Ammon's horn (tissue), 1 donor: ENCODE measurements at regions not wholly inside any gene's neighbourhood (a gene's known extent, or its start where the extent isn't known, plus 50 kb on each side); places are given as distances from the start of the nearest gene placed in this dataset.
A peak's percentile ranks its signal among the peaks of the same experiment; 100 is the strongest.

Source experiments
- DNase-seq: peaks from one replicate; pipeline ENCODE4 v3.0.0-alpha.2; 2016; ENCODE audit warnings: low spot score

DNA sequence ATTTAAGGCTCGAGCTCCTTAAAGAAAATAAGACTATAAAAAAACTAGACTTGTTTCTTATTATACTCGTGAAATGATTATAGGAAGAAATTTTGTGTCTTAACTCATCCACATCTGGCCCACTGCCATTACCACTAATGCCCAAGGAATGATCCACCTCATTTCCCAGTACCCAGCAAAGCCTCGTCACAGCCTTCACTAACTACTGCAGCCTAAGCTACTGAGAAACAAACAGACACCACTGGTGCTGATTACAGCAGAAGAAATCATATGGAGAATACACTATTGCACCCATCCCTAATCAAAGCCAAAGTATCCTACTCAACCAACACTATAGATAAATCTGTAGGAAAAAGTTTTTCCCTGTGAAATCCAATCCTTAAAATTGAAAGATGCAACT is 205.3 kb upstream of the NAV3 start:
- no peak for DNase-seq

DNA sequence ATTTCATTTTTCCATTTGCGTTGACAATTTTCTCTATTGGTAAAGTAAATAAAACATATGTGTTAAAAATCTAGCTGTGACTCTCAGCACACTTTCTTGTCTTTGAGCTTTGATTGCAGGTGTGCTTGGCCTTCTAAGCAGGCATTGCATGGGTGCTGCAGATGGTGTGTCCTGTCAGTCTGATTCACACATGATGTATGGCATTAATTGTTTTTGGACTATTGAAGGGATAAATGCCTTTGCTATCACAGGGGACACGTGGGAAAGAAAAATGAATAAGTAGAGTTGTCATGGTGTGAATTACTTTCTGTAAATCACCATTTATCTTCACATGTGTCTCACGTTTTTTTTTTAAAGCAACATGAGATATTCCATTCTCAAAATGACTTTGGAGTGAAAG is 211.3 kb upstream of the NAV3 start:
- no peak for DNase-seq

DNA sequence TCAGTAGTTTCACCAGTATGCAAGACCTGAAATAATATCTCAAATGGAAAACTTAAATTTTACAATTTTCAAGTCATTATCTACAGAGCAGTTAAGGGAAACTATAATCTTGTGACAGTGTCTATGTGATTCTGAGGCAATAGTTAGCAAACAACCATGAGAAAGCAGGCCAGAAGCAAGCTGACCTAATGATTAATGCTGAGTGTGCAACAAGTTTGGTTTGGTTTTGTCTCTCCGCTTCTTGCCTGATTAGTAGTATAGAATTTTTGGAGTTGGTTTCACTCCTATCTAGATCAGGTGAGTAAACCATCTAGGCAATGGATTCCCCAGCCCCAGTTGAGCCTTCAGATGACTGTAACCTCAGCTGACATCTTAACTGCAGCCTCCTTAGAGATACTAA is 212.9 kb upstream of the NAV3 start:
- no peak for DNase-seq

DNA sequence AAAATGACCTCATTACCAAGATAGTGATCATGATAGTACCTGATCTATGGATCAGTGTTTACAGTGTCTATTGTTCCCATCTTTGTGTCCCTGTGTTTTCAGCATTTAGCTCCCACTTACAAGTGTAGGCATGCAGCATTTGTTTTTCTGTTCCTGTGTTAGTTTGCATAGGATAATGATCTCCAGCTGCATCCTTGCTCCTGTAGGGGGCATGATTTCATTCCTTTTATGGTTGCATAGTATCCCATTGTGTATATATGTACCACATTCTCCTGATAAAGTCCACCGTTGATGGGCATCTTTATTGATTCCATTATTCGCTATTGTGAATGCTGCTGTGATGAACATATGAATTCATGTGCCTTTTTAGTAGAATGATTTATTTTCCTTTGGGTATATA is 215.4 kb upstream of the NAV3 start:
- no peak for DNase-seq

DNA sequence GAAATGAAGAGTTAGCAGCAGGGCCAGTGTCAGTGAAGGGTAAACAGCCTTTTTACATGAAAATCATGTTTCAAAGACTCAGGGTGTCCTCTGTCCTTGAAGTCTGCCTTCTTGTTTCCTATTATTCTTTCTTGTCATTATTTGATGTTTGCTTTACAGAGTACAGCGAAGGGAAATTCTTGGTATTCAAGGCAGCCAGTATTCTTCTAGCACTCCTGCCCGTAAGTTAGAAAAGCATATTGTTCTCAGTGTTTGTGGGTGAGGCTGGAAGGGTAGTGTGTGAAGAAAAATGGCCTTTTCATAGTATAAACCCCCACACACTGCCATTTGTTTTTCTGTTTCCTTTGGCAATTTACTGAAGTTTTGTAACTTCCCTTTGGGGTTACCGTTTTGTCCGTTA is 217.3 kb upstream of the NAV3 start:
- DNase-seq, result no peak

DNA sequence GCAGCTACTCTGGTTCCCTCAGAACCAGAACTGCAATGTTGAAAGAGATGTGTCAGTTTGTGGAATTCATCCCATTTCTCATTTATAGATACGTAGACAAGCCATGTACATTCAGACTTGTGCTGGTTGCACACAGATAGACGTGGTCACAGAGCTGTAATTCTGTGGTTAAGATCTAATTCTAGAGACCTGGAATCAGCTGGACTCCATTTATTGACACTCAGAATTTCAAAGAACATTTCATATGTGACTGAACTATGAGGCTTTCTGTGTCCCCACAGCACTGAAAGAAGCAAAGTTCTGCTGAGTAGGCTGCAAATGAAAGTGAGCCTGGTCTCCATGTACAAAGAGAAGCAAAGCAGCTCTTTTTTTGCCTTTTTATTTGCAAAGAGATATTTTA is 220.2 kb upstream of the NAV3 start:
- peak; percentile 13 for DNase-seq

DNA sequence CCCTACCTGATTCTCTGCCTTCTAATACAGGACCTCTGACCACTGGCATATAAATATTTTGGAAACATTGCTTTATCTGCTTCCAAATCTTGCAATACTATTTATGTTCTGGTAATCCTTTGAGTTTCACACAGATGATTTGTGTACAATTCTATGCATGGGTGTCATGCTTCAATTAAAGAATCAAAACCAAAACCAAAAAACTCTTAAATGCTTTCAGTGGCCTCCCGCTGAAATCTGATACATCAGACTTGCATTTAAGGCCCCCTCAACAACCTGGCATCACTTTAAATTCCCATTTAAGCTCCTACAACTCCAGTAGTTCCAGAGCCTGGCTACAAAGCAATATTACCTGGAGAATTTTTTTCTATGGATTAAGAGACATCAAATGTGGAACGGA is 221.7 kb upstream of the NAV3 start:
- DNase-seq, result no peak

DNA sequence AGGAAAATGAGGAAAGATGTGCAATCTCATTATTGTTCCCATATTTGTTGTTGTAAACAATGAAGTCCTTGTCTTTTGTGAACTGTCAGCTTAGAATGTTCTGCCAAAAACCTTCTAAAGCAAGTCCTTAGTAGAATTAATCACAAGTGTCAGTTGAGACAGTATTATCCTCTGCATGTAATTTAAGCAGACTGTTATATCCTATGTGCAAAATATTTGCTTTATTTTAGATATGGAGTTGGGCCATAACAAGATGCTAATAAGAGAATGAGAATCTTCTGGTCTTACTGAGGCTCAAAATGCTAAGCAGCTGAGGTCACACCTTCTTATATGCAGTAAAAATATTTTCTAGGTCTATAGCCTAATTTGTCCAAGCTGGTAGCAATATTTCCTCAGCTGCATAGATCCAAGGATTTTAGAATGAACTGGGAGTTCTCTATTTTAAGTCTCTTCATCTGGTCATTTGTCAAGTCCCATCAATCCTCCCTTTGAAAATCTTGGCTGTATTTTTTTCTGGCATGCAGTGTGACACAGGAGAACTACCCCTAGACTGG is 222.3 kb upstream of the NAV3 start:
- DNase-seq, result peak; percentile 30

DNA sequence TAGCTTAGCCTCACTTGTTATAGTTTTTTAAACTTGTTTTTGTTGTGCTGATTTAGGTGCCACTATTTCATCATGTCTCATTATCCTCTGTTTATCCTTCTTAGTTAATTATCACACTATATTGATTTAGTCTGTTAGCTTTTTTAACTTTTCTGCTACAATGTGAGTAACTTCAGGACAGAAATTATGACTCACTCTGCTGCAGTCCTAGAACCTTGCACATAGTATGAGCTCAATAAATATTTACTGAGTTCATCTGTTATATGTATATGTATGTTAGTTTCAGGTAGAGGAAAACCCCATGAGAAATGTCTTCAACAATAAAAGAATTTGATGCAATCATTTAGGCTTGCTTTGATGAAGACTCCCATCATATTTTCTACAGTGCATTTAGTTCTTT is 224.3 kb upstream of the NAV3 start:
- no peak for DNase-seq

DNA sequence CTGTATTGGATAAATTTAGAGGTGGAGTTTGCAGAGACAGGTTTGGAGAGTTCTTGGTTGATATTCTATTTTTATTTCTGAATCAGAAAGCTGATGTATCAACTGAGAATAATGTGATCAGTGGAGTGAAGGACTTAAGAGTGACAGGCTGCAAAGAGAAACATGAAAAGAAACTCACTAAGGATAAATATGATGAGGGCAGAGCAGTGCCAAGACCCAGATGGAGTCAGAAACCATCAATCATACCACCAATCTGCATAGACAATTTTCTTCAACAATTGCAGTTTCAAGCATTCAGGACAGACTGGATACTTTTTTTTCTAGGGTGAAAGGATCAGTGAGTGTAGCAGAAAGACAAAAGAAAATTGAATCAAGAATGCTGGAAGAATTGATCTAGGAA is 226.7 kb upstream of the NAV3 start:
- DNase-seq, result no peak

DNA sequence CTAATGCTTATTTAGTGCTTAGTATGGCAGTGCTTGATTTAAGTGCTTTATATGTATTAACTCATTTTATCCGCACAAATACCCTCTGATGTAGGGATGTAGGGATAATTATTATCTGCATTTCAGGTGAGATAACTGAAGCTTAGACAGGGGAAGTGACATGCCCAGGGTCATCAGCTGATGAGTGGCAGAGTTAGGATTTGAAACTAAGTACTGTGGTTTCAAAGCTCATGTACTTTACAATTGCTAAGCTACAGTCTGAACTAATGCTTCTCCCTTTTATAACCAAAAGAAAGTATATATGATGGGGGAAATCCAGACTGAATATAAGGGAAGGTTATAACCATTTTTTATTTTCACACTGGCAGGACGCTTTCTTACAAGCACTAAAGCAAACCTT is 229.6 kb upstream of the NAV3 start:
- DNase-seq, result no peak

DNA sequence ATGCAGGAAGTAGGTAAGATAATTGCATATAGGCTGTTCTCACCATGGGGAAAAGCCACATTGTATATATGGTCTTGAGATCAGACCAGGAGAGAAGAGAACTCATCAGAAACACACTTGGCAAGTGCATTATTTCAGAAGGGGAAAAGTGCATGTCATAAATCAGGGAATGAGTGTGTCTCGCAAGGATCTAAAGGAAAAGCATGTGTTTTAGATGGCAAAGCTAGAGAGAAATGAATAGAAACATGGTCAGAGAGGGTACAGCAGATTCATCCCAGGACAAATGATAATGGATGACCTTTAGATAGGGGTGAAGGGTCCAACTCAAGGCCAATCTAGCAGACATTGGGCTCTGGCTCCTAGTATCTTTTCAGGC is 230.2 kb upstream of the NAV3 start:
- DNase-seq, result no peak

DNA sequence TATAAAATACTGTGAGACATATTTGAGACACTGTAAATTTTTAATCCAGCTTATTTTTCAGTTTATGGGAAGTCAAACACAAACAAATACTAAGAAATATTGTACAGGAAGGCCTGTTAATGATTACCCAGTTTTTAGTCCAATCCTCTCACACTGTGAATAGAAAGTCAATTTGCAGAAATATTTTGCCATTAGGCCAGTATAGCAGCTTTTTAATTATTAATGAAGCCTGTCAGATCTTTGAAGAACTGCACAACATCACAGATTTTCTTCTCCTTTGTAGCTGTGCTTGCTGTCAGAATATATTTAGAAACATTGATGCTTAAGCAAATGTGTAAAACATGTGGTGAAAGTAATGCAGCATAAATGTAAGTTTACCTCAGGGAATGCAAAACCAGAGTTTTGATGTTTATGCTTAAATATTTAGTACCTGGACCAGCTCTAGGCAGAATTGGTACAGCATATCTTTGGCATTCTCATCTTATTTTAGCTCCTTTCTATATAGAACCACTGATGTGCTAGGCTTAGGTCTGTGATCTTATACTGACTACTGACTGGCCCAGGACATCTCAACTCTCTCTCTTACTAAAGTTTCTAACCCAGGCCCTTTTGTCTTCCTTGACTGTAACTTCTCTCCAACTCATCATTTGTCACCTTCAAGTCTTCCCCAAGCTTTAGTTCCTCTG is 230.8 kb upstream of the NAV3 start:
- no peak for DNase-seq

DNA sequence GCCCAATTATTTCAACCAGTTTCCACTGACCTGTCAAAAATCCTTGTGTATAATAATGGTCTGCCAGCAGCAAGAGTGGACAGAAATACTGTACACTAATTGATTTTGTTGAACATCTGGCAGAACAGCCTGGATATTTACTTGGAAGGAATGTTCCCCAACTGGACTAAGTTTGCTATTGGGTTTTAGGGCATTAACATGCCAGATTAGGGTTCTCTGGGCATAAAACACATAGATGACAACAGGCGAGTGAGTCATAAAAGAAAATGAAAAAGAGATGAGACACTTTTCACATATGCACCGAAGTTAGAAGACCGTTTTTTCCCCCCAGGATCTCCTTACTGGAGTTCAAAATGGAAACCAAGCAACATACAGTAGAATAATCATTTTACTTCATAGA is 236.3 kb upstream of the NAV3 start:
- no peak for DNase-seq

DNA sequence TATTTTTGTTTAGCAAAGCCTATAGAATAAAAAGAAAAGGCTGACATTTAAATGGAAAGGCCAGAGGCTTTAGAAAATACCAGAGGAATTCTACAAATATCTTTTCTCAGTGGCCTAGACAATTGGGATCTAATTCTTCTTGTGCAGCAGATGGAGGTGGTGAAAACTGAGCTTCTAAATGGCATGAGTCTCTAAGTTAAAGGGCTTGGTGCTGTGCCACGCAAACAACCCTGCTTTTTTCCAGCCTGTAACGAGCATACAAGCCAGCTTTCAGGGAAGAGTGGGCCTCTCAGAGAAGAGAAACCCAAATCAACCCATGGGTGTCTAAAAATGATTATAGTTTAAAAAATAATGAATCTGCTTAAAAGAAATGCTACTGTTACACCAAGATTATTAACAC is 237.9 kb upstream of the NAV3 start:
- peak; percentile 42 for DNase-seq

DNA sequence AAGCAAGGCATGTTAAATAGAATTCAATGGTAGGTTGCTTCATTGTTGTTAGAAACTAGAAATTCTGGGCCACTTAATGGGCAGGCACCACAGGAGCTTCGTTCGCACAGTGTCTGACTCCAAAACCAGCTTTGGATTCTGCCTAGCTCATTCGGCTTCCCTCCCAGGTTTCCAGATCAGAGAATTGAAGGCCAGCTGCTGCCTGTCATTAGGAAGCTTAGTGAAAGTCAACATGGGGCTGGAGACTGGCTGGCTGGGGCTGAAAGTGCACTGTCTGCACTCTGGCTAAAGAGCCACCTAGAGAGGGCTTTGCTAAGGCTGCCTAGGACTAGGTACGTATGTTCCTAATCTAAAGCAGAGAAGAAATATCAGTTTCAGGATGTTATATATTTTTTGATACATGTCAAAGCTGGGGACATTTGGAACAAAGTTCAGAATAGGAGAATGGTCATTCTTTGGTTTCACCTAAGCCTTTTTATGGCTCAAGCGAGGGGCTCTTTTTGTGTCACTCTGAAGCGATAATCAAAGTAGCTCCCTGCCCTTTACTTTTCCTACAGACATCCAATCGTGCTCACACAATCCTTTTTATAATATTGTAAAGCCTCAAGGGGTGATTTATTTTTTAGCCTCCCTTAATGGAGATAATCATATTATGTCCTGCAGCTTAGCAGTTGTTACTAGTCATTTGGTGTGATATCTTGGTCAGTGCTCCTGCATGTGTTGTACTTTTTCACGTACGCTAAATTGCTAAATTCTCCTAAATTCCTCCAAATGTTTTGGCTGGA is 238.5 kb upstream of the NAV3 start:
- DNase-seq, result peak; percentile 13

DNA sequence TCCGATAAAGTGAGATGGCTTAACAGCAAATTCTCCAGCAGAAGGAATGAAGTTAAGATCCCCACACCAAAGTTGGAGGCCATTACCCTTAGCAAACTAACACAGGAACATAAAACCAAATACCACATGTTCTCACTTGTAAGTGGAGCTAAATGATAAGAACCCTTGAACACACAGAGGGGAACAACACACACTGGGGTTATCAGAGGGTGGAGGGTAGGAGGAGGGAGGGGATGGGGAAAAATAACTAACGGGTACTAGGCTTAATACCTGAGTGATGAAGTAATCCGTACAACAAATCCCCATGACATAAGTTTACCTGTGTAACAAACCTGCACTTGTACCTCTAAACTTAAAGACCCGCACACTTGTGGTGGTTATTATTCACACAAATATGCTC is 240.4 kb upstream of the NAV3 start:
- no peak for DNase-seq

DNA sequence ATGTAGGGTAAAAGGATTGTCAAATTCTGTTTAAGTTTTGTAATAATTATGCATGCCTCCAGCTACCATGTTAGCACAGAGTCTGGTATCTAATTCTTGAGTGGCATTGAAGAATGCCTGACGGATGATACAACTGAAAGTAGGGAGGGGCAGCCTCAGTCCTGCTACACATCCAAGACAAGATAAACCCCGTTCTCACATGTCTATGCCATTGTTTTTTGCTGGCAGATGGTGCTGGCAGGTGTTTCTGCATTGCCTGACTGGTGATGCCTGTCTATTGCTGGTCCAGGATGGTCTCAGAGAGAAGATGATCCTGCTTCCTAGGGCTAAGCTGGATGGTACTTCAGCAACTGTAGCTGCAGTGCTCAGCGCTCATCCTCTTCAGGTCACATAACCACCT is 245.8 kb upstream of the NAV3 start:
- no peak for DNase-seq

DNA sequence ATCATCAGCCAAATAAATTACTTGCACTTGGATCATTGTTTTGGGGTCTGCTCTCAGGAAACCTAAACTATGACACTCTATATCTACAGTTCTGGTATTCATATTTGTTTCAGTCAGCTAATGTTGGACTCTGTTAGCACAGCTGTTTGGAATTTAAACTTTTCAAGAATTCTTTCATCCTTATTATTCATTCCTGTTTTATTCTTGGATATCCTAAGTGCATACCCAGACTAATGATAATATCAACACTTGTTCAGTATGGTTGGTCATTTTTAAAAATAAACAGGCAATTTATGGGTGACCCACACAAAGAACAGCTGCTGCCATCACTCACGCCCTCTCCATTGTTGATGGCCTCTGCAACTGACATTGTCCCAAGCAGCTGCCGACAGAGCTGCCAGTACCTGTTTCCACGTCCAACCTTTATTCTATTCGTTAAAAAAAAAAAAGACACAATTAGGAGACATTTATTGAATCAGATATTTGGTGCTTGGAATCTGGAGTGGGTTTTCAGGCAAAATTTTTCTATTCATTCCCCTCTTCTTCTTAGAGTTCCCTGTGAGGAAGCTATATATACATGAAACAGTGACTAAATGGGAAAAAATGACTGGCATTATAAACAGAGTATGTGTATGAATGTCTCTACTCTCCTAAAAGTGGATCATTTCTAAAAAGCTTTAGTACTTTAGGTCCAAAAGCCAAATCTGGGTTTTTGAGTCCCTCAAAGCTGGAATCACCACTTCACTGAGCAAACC is 252.1 kb upstream of the NAV3 start:
- no peak for DNase-seq

DNA sequence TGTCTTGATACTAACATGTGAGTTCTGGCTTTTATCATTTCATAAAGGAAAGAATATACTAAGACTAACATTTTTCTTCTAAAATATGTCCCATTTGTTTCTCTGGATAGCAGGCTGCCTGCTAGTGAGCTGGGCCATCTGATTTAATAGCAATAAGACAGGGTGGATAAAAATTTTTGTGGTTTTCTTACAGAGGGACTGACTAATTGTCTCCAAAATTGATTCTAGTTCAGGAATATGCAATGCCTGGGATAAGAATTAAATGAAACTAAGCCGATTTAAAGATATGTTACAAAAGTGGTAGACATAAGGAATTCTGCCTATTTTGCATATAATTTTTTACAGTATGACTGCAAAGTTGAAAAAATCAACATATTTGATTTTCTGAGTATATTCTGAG is 252.9 kb upstream of the NAV3 start:
- DNase-seq, result no peak

DNA sequence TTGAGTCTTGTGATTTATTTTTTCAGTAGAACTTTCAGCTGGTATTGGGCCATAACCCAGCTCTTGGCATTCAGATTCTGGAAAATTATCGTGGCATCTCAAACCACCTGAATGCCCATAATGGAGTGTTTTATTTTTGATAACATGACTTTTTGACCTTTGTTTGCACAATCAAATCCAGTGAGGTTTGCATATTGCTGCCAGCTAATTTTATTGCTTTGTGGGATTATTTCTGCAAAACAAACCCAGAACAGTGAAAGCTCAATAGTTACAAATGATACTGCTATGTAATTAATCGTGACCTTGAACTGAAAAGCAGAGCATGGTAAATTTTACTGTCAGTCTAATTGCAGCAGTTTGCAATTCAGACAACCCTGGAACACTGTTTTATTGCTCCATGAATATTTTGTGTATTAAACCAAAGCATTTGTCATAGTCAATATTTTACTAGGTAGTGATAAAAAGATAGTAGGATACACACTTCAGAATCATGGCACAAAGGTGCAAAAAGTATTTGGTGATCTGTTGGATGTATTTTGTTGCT is 255.2 kb upstream of the NAV3 start:
- DNase-seq, result no peak

DNA sequence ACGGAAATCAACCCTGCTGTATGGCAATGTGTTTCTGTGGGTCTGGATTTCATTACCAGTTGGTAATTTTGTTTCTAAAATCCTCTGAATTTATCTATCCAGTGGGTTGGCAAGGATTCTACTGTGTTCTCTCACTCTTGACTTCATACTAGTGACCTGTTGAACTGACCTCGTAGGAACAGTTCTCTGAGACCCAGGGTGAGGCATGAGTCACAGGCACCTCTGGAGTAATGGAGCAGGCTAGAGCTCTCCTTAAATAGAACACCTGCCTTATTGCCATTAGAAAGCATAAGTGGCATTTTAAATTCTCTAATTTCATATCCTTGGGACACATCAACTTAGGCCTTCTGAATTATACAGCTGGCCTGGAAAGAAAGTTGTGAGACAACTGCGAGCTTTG is 258.3 kb upstream of the NAV3 start:
- DNase-seq, result no peak

DNA sequence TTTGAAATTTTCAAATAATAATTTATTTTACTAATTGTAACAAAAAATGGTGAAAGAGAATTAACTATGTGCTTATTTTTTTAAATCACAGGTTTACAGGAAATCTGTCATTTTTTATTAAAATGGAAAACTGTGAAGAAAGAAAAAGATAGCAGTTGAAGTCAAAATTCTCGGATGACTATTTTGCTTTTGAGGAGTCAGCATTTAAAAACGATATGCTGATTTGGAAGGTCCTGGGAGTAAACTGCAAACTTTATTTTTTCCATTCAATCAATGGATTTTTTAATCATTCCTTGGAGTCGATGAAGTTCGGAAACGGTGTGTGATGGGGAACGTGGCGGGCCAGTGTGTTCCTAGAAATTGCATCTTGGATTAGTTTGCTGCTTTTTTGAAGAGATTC is 258.9 kb upstream of the NAV3 start:
- DNase-seq, result no peak
